ENCODE measurements at regions not wholly inside any gene's neighbourhood (a gene's known extent, or its start where the extent isn't known, plus 50 kb on each side); places are given as distances from the start of the nearest gene placed in this dataset.

- DNase-seq, result no peak
Observed at GRCh38 chr2:157193461-157193860, 64.0 kb upstream of the GALNT5 start.

GRCh38 chr2:157194097-157194688, 63.3 kb upstream of the GALNT5 start:
- DNase-seq, result peak; percentile 5 to 61

GRCh38 chr2:157194844-157195243, 62.7 kb upstream of the GALNT5 start:
- no peak for DNase-seq

GRCh38 chr2:157196956-157197355, 60.5 kb upstream of the GALNT5 start:
- DNase-seq, result no peak

GRCh38 chr2:157197848-157198247, 59.7 kb upstream of the GALNT5 start:
- DNase-seq, result no peak

- no peak for DNase-seq
Observed at GRCh38 chr2:157203651-157204050, 53.9 kb upstream of the GALNT5 start.

- DNase-seq, result no peak
Observed at GRCh38 chr2:157204401-157204800, 53.1 kb upstream of the GALNT5 start.

GRCh38 chr2:157206916-157207315, 50.6 kb upstream of the GALNT5 start:
- DNase-seq, result no peak

All from NCI-H1930 (cell line).